Activated CD8-positive, alpha-beta memory T cell treated with anti-CD3 and anti-CD28 coated beads for 36 hours (primary cell): ENCODE measurements at regions not wholly inside any gene's neighbourhood (a gene's known extent, or its start where the extent isn't known, plus 50 kb on each side); places are given as distances from the start of the nearest gene placed in this dataset.

Experiments
- CTCF ChIA-PET: fragments of 350-600 bp; sonication (Branson Sonifier 250); formaldehyde crosslinking; loops from one replicate; lab custom pipeline; 2021; ENCODE audit warnings: antibody characterized with exemption; lab: Charles Lee
- POLR2A ChIA-PET: fragments of 350-600 bp; sonication (Branson Sonifier 250); formaldehyde crosslinking; loops from one replicate; lab custom pipeline; 2021; ENCODE audit warnings: antibody characterized with exemption; lab: Charles Lee

GRCh38 chr7:130875901-130876300, 141.9 kb upstream of the KLF14 start:
- ChIA-PET POLR2A (no interaction called here), CTCF (interaction anchor here (1.3 kb wide), 2 partner anchors 7 to 10 kb away, joined by 3 to 4 read pairs; no protein-coding TSS in a partner anchor)

DNA sequence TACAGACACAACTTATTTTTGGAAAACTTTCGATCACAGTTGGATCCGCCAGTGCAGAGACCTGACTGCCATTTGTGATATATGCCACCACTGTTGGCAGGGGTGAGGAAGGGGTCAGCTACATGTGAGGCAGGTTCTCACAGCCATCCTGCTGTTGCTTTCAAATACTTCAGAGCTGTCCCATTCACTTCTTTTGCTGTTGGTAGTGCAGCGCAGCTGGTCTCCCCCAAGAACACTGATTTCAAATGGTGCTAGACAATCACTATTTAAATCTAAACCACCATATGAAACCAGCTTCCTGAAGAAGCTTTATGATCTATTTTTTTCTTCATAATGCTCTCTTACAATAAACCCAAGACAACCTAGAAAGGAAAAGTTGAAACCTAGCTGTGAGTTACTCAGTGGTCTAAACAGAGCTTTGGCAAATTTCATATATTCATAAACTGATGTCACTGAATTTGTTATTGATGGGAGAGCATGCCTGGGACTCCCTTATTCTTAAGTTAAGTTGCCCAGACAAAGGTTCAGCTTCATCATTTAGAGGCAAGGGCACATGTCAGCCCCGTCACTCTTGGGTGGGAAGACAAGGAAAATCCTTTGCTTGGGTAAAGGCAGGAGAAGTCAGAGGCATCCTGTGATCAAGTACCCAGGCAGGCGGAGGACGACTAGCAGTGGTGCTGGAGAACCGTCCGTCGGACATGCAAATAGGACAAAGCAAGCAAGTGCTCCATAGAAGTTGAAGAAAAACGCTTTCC, 143.4 kb upstream of the KLF14 start:
- ChIA-PET CTCF (no interaction called here), POLR2A (interaction anchor here (0.6 kb wide), 1 partner anchor 147 kb away, joined by 14 read pairs; no protein-coding TSS in a partner anchor)

DNA sequence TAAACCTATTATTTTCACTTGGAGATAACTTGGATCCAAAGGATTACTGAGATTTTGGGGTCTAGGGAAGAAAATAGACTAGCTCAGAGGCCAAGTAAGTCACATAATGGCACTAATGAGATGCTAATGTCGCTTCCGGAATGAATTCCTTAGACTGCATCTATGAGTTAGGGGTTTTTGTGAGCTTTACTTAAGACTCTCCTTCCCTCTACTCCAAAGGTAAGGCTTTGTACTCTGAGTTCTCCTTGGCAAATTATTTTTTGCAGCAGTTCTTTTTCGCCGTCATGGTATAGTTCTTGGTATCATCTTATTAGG, 143.9 kb upstream of the KLF14 start:
- ChIA-PET CTCF (no interaction called here), POLR2A (no interaction called here)

- POLR2A ChIA-PET, result no interaction called here
These were observed 144.8 kb upstream of the KLF14 start for GRCh38 chr7:130878785-130879184.

DNA sequence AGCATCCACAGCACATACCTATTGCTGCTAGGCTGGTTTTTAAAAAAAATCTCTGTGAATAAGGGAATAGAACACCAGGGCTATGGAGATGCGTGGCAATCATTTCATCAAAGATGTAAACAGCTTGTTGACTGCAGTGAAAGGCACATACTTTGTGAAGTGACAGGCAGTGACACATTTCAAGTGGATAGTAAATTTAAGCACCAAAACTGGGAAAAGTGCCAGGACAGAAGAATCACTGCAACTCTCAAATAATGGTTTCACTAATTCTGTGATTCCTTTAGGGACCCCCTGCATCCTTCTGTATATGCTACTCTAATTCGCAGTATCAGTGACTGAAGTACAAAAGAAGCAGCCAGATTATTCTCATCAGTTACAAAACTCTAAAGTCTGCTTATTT, 145.2 kb upstream of the KLF14 start:
- POLR2A ChIA-PET, result no interaction called here
- CTCF ChIA-PET, result no interaction called here

More at GRCh38 chr7:130878785-130879184, 144.8 kb upstream of the KLF14 start:
- CTCF ChIA-PET, result no interaction called here

DNA sequence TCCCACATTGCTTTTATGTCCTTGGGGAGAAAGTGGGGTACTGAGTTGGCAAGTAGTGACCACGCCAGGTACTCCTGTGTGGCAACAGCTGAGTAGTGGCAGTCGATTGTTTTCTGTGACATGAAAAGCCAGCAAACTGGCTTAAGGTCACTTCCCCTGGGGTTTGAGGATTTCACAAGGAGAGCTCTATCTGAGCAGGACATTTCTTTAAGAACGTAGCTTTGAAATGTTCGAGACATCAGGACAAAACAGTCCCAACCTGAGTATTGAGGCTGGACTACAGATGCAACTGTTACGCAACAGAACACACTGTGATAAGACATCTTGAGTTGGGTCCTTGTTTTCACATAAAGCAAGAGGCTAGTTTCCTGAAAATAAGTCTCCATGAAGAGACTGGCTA, 146.7 kb upstream of the KLF14 start:
- POLR2A ChIA-PET, result no interaction called here

GRCh38 chr7:130881091-130881798, 147.2 kb upstream of the KLF14 start:
- ChIA-PET CTCF (no interaction called here), POLR2A (no interaction called here)

More for the DNA sequence above, 146.7 kb upstream of the KLF14 start:
- CTCF ChIA-PET, result no interaction called here

DNA sequence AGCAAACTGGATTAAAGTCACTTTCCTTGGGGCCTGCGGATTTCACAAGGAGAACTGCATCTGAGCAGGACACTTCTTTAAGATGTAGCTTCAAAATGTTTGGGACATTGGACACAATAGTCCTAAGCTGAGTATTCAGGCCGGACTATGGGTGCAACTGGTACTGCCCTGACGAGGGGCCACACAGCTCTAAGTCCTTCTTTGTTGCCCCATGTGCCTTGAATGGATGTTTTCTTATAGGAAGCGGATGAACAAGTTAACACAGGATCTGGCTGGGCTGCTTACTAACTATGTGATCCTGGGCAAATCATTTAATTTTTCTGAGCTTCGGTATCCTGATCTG, 147.8 kb upstream of the KLF14 start:
- ChIA-PET CTCF (no interaction called here), POLR2A (no interaction called here)

GRCh38 chr7:130882396-130882795, 148.4 kb upstream of the KLF14 start:
- ChIA-PET POLR2A (no interaction called here), CTCF (no interaction called here)

- ChIA-PET POLR2A (no interaction called here), CTCF (interaction anchor here (1.1 to 1.2 kb wide), 2 partner anchors 9 to 13 kb away, joined by 3 to 4 read pairs; no protein-coding TSS in a partner anchor)
These were observed 149.9 kb upstream of the KLF14 start for GRCh38 chr7:130883928-130884327.

DNA sequence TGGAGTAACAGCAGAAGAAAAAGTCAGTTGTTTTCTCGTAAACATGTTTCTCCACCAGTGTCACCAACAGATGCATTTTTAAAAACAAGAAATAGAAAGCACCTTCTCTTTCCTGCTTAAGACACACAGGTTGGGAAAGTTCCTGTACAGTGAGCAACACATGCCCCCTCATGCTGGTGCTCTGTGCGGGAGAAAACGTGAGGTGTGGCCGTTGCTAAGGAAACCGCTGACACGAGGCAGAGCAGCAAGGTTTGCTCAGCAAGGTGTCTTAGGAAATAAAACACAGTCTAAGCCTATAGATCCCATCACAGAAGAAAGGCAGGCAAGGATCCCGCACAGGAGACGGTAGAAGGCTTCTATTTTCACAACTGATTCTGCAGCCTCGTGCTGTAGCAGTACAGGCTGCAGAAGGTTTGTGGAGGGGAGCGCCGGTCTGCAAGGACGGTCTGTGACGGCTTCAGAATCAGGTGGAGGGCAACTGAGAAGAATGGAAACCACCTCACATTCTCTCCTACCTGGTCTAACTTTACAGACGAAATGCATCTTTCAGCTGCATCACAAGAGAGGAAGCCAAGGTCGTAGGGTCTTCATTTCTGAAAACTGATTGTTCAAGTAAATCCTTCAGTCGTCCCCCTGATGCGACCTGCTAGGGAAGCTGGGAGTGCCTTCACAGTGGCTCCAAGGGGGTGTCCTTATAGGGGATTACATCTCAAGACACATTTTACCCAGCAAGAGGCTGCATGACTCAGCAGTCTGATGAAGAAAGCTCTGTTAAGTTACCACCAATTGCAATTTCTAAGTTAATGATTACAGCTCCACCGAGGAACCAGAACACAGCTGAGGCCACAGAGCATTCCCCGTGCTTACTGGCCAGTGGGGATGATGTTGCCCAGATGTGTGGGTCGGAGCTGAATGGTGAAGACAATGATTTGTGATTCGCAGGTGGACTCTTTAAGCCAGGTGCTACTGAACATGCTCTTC, 150.7 kb upstream of the KLF14 start:
- ChIA-PET POLR2A (interaction anchor here (0.6 to 1.0 kb wide), 3 partner anchors 14 to 38 kb away, joined by 3 to 4 read pairs (median 3); no protein-coding TSS in a partner anchor), CTCF (interaction anchor here (0.7 kb wide), 1 partner anchor 31 kb away, joined by 3 read pairs; no protein-coding TSS in a partner anchor)

GRCh38 chr7:130886438-130887135, 152.6 kb upstream of the KLF14 start:
- CTCF ChIA-PET, result interaction anchor here (0.6 kb wide), 1 partner anchor 247 kb away, joined by 4 read pairs; no protein-coding TSS in a partner anchor
- POLR2A ChIA-PET, result no interaction called here

GRCh38 chr7:130887182-130887956, 153.4 kb upstream of the KLF14 start:
- ChIA-PET CTCF (interaction anchor here (0.6 kb wide), 1 partner anchor 248 kb away, joined by 4 read pairs; no protein-coding TSS in a partner anchor), POLR2A (no interaction called here)

- ChIA-PET CTCF (no interaction called here), POLR2A (no interaction called here)
These were observed 154.0 kb upstream of the KLF14 start for GRCh38 chr7:130887957-130888371.

DNA sequence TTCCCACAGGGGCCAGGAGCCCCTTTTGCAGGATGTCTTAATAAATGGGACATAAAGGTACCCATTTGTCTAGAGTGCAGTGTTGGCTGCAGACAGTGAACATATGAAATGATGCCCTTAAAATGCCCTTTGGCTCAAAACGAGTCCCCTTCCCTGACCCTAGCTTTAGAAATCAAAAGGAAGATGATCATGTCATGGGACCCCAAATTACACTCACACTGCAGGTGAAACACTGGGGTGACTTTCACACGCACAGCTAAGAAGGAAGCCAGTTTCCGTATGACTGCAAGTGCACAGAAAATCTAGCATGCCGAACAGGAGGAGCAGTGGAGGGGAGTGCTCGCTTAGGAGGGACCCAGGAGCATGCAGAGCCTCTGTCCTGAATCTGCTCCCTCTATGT, 154.5 kb upstream of the KLF14 start:
- ChIA-PET POLR2A (interaction anchor here (0.6 kb wide), 1 partner anchor 123 kb away, joined by 5 read pairs; no protein-coding TSS in a partner anchor), CTCF (no interaction called here)

GRCh38 chr7:130890176-130891020, 156.4 kb upstream of the KLF14 start:
- POLR2A ChIA-PET, result no interaction called here

More at GRCh38 chr7:130890176-130891020, 156.4 kb upstream of the KLF14 start:
- CTCF ChIA-PET, result no interaction called here
